Neuronal stem cell (in vitro differentiated cells): ENCODE measurements at regions not wholly inside any gene's neighbourhood (a gene's known extent, or its start where the extent isn't known, plus 50 kb on each side); places are given as distances from the start of the nearest gene placed in this dataset.

Experiments
- DNase-seq: peaks from one replicate; pipeline ENCODE4 v3.0.0-alpha.2; 2013; ENCODE audit warnings: low spot score
- H2AFZ ChIP-seq: one replicate; pipeline ENCODE4 v1.6.1; 2013; ENCODE audit warnings: mild to moderate bottlenecking, low read length, inconsistent platforms
- H2AK5ac ChIP-seq: 2 replicates; pipeline ENCODE4 v1.6.1; 2013; ENCODE audit warnings: low read depth, mild to moderate bottlenecking, inconsistent platforms, low read length, moderate library complexity, mixed read lengths
- H2BK120ac ChIP-seq: 2 replicates; pipeline ENCODE4 v1.6.1; 2013; ENCODE audit warnings: low read depth, mild to moderate bottlenecking, inconsistent platforms, low read length, moderate library complexity, mixed read lengths
- H2BK12ac ChIP-seq: one replicate; pipeline ENCODE4 v1.6.1; 2013; ENCODE audit warnings: low read length, inconsistent platforms
- H2BK15ac ChIP-seq: 2 replicates; pipeline ENCODE4 v1.6.1; 2013; ENCODE audit warnings: mild to moderate bottlenecking, low read length, inconsistent platforms, mixed read lengths
- H2BK5ac ChIP-seq: one replicate; pipeline ENCODE4 v1.6.1; 2013; ENCODE audit warnings: inconsistent platforms, mild to moderate bottlenecking, low read length, moderate library complexity
- H3K14ac ChIP-seq: one replicate; pipeline ENCODE4 v1.6.1; 2013; ENCODE audit warnings: low read length, inconsistent platforms
- H3K18ac ChIP-seq: 2 replicates; pipeline ENCODE4 v1.6.1; 2013; ENCODE audit warnings: low read length, inconsistent platforms
- H3K23ac ChIP-seq: 2 replicates; pipeline ENCODE4 v1.6.1; 2013; ENCODE audit warnings: low read depth, mild to moderate bottlenecking, mixed read lengths, low read length, inconsistent platforms; ENCODE audit not compliant: poor library complexity
- H3K27ac ChIP-seq: replicated peaks from 3 replicates; pipeline ENCODE4 v1.5.1; 2013; ENCODE audit warnings: low read length, inconsistent platforms
- H3K27me3 ChIP-seq, 3 experiments: 2 replicates each; pipeline ENCODE4 v1.6.1; 2013; ENCODE audit warnings: low read length in 3 of 3, mild to moderate bottlenecking in 2 of 3, inconsistent platforms in 1 of 3, low read depth in 1 of 3, mixed read lengths in 1 of 3, moderate library complexity in 1 of 3; ENCODE audit not compliant: control insufficient read depth in 3 of 3, insufficient read depth in 3 of 3
- H3K36me3 ChIP-seq, 2 donors: replicated peaks in 1 of 2; 2 replicates each; pipeline ENCODE4 v1.6.1; 2013; ENCODE audit warnings: low read length in 2 of 2; ENCODE audit not compliant: control insufficient read depth in 2 of 2, insufficient read depth in 2 of 2
- H3K4ac ChIP-seq: 2 replicates; pipeline ENCODE4 v1.6.1; 2013; ENCODE audit warnings: inconsistent platforms, mild to moderate bottlenecking, low read length, moderate library complexity
- H3K4me1 ChIP-seq, 2 donors: 1 replicate in 1 of 2; 2 replicates in 1 of 2; pipeline ENCODE4 v1.6.1; 2013; ENCODE audit warnings: low read length in 2 of 2, low read depth in 1 of 2; ENCODE audit not compliant: control insufficient read depth in 2 of 2, insufficient read depth in 1 of 2
- H3K4me2 ChIP-seq: one replicate; pipeline ENCODE4 v1.6.1; 2013; ENCODE audit warnings: mild to moderate bottlenecking, low read length, inconsistent platforms; ENCODE audit not compliant: insufficient read depth, poor library complexity, severe bottlenecking
- H3K4me3 ChIP-seq, 2 donors: 2 replicates each; pipeline ENCODE4 v1.5.1; 2013; ENCODE audit warnings: low read length in 2 of 2, mild to moderate bottlenecking in 2 of 2, inconsistent platforms in 1 of 2, moderate library complexity in 1 of 2
- H3K79me1 ChIP-seq: one replicate; pipeline ENCODE4 v1.6.1; 2013; ENCODE audit warnings: low read depth, mild to moderate bottlenecking, inconsistent platforms, low read length, moderate library complexity
- H3K9ac ChIP-seq: one replicate; pipeline ENCODE4 v1.6.1; 2013; ENCODE audit warnings: mild to moderate bottlenecking, low read depth, low read length, inconsistent platforms; ENCODE audit not compliant: poor library complexity
- H3K9me3 ChIP-seq, 2 donors: replicated peaks in 1 of 2; 2 replicates each; pipeline versions ENCODE3 to v1.6.1; 2013; ENCODE audit warnings: low read length in 2 of 2, mild to moderate bottlenecking in 2 of 2, inconsistent platforms in 1 of 2, low read depth in 1 of 2, mixed read lengths in 1 of 2, moderate library complexity in 1 of 2; ENCODE audit not compliant: control insufficient read depth in 2 of 2, insufficient read depth in 1 of 2
- H4K8ac ChIP-seq: one replicate; pipeline ENCODE4 v1.6.1; 2013; ENCODE audit warnings: low read depth, mild to moderate bottlenecking, inconsistent platforms, low read length, moderate library complexity
- H4K91ac ChIP-seq: one replicate; pipeline ENCODE4 v1.6.1; 2013; ENCODE audit warnings: low read length, low read depth, mild to moderate bottlenecking, inconsistent platforms; ENCODE audit not compliant: poor library complexity
- WGBS, 2 donors: extraction: QIAGEN DNeasy Blood & Tissue Kit; methylation state at CpG; one replicate each; pipeline ENCODE4 v1.1.7; 2013; ENCODE audit warnings: missing lambda C conversion rate in 2 of 2, mixed read lengths in 1 of 2; ENCODE audit not compliant: insufficient read length in 2 of 2, insufficient replicate concordance in 1 of 2; ENCODE audit errors: extremely low coverage in 2 of 2; 5-methylcytosine and 5-hydroxymethylcytosine counted together

DNA sequence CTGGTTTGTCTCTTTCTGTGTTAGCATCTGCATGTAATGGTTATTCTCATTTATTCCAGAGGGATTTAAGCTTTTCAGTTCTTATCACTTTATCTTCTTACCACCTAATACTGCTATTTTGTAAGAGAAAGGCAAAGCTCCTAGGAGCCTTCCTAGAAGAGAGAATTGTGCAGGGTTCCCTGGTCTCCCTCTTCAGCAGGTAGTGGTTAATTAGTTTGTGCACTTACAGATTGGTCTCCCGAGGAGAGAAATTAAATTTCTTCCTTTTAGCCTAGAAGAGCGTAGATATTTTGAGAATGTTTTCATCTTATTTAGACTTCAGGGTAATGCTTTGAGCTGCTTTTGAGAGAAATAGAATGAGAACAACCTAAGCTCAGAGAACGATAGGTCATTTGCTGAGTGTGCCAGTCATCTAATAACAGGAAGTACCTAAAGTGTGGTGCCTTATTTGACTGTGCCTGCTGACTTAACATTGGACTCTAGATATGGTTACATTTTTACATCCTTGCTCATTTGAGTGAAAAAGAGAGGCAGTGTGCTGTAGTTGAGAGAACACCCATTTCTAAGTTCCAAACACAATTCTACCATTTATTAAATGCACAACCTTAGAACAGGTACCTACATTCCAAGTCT, 651.4 kb downstream of the STK39 start:
- H3K27ac ChIP-seq, result no peak overlapping the region
- H3K27me3 ChIP-seq, result no peaks in the 10 kb centered on the region
- H3K14ac ChIP-seq, result no peak overlapping the region
- no peak overlapping the region for H4K91ac ChIP-seq
- no peak for DNase-seq
- no peak overlapping the region for H3K4me2 ChIP-seq
- H4K8ac ChIP-seq, result no peak overlapping the region
- WGBS, 2 donors, result no CpG with 5 or more reads among the region's 3 CpGs
- no peak overlapping the region for H3K4ac ChIP-seq
- H3K4me3 ChIP-seq, result no peak overlapping the region
- peaks cover 0 to 1% of the 10 kb centered on the region in 2 donors for H3K4me1 ChIP-seq
- peaks cover 0 to 1% of the 10 kb centered on the region in 2 donors for H3K36me3 ChIP-seq
- no peak overlapping the region for H2BK120ac ChIP-seq
- no peak overlapping the region for H3K18ac ChIP-seq
- H2BK5ac ChIP-seq, result no peak overlapping the region
- H2BK15ac ChIP-seq, result no peak overlapping the region
- peak overlapping the region; percentile 35 for H2AFZ ChIP-seq
- H2BK12ac ChIP-seq, result no peak overlapping the region
- H2AK5ac ChIP-seq, result no peak overlapping the region
- peaks cover 0 to 1% of the 10 kb centered on the region in 2 donors for H3K9me3 ChIP-seq
- no peaks in the 10 kb centered on the region for H3K79me1 ChIP-seq
- no peak overlapping the region for H3K23ac ChIP-seq
- no peak overlapping the region for H3K9ac ChIP-seq

DNA sequence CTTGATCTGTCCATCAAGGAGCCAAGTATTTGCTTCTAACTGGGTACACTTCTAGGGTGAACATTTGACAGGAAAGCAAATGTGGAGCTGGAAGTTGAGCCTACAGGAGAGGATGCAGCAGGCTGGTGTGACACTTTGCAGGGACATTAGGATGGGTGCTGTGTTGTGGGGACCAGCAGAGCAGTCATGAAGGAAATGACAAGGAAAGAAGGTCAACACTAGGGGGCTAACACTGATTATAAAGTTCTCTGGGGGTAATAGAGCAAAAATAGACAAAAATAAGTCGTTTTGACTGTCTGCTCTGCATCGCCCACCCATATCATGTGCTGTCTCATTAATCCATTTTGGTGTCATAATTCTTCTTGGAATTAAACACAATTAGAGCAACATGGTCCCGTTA, 652.4 kb downstream of the STK39 start:
- no peaks in the 10 kb centered on the region for H3K36me3 ChIP-seq
- no peak overlapping the region for H2BK15ac ChIP-seq
- no peak overlapping the region for H2AFZ ChIP-seq
- no peak overlapping the region for H3K23ac ChIP-seq
- H3K18ac ChIP-seq, result peak overlapping the region; percentile 19
- no peak overlapping the region for H3K14ac ChIP-seq
- no peak overlapping the region for H2BK120ac ChIP-seq
- no peak overlapping the region for H3K4me3 ChIP-seq
- no peaks in the 10 kb centered on the region for H3K9me3 ChIP-seq
- H3K4ac ChIP-seq, result no peak overlapping the region
- H3K27me3 ChIP-seq, result no peaks in the 10 kb centered on the region
- H3K27ac ChIP-seq, result no peak overlapping the region
- H4K8ac ChIP-seq, result no peak overlapping the region
- no peak overlapping the region for H3K4me2 ChIP-seq
- H3K79me1 ChIP-seq, result no peaks in the 10 kb centered on the region
- no peak overlapping the region for H4K91ac ChIP-seq
- peaks cover 0 to 1% of the 10 kb centered on the region in 2 donors for H3K4me1 ChIP-seq
- no peak overlapping the region for H2BK5ac ChIP-seq
- DNase-seq, result no peak
- WGBS, 2 donors, result no CpG with 5 or more reads among the region's 3 CpGs
- H2BK12ac ChIP-seq, result no peak overlapping the region
- H3K9ac ChIP-seq, result no peak overlapping the region
- no peak overlapping the region for H2AK5ac ChIP-seq

DNA sequence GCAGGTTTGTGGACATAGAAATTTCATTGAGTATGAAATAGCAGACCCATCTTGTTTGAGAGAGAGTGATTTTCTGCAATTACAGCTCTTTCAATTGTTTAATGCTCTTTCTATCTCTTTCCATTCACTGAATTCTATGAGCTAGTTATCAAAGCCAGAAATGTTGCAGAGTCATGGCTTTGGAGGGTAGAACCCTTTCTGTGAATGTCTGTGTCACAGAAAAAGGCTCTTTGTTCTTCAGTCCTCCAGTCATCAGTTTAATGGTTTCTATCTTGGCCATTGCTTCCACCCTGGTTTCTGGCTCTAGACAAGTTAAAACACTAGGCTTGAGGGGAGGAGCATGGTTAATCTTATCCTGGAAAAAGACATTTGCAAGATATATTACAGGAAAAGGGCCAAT, 655.0 kb downstream of the STK39 start:
- Histone ChIP-seq H4K8ac (no peak overlapping the region), H2BK12ac (no peak overlapping the region), H3K18ac (no peak overlapping the region), H4K91ac (no peak overlapping the region), H3K14ac (no peak overlapping the region), H3K36me3 (no peaks in the 10 kb centered on the region), H3K79me1 (no peaks in the 10 kb centered on the region), H3K4ac (no peak overlapping the region), H3K9me3 (no peaks in the 10 kb centered on the region), H2AFZ (no peak overlapping the region), H3K9ac (no peak overlapping the region), H2BK120ac (no peak overlapping the region), H3K4me2 (no peak overlapping the region), H3K27me3 (no peaks in the 10 kb centered on the region), H3K23ac (no peak overlapping the region), H3K4me1 (peaks cover 0 to 1% of the 10 kb centered on the region in 2 donors), H2AK5ac (no peak overlapping the region), H2BK5ac (no peak overlapping the region), H3K4me3 (no peak overlapping the region), H3K27ac (no peak overlapping the region), H2BK15ac (no peak overlapping the region)
- DNase-seq, result no peak

DNA sequence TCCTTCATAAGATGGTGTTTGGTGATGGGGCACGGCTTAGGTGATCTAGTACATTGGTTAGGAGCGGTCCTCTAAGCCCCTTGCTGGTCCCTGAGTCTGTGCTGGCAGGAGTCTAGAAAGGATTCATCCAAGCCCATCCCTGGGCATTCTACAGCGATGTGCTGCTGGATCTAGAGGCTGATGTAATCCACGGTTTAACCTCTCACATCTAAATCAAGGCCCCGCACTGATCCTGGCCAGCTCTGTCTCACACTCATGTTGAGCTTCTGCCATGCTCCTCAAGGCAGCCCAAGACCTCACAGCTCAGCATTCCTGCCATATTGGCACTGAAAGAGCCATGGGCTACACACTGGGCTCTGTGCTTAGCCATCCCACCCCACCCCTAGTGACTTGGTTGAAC, 664.8 kb downstream of the STK39 start:
- Histone ChIP-seq H2AFZ (no peak overlapping the region), H2BK5ac (no peak overlapping the region), H3K4me3 (no peak overlapping the region), H3K4ac (peak overlapping the region; percentile 66), H3K79me1 (no peaks in the 10 kb centered on the region), H3K14ac (no peak overlapping the region), H3K23ac (peak overlapping the region; percentile 55), H3K9ac (no peak overlapping the region), H4K8ac (no peak overlapping the region), H4K91ac (no peak overlapping the region), H2BK12ac (peak overlapping the region; percentile 84), H3K18ac (peak overlapping the region; percentile 90), H2BK120ac (no peak overlapping the region), H3K9me3 (no peaks in the 10 kb centered on the region), H3K27me3 (no peaks in the 10 kb centered on the region), H2BK15ac (peak overlapping the region; percentile 49), H3K27ac (no peak overlapping the region), H3K4me1 (peaks cover 0 to 8% of the 10 kb centered on the region in 2 donors), H3K36me3 (no peaks in the 10 kb centered on the region), H3K4me2 (no peak overlapping the region), H2AK5ac (no peak overlapping the region)
- WGBS, 2 donors, result no CpG with 5 or more reads among the region's 5 CpGs
- no peak for DNase-seq
